IMR-90 (cell line): ENCODE measurements at regions not wholly inside any gene's neighbourhood (a gene's known extent, or its start where the extent isn't known, plus 50 kb on each side); places are given as distances from the start of the nearest gene placed in this dataset.

Experiments
- ATAC-seq: fragments of 200-7000 bp; cut with Tn5 transposase; 2 replicates; pipeline ENCODE4 v1.9.1; 2020; ENCODE audit warnings: low read depth, mild to moderate bottlenecking, moderate library complexity
- BruUV-seq: library from RNA; stranded (reverse); fragments of 400-500 nt; replicated peaks from 2 replicates; lab custom pipeline; 2021; lab: Mats Ljungman, UMichigan
- CTCF ChIA-PET: fragments of 300-600 bp; formaldehyde crosslinking; extraction: SDS; loops from one replicate; lab custom pipeline; 2021; ENCODE audit warnings: antibody characterized with exemption; lab: Yijun Ruan, JAX
- POLR2A ChIA-PET: fragments of 300-600 bp; sonication (Branson Sonifier 250); formaldehyde crosslinking; loops from one replicate; lab custom pipeline; 2022; ENCODE audit warnings: antibody characterized with exemption; ENCODE audit not compliant: unreplicated experiment; lab: Charles Lee
- DNase-seq: peaks from one replicate; pipeline ENCODE4 v3.0.0; 2013
- H2AFZ ChIP-seq: replicated peaks from 2 replicates; pipeline ENCODE3; 2013; ENCODE audit warnings: low read length, mild to moderate bottlenecking; ENCODE audit not compliant: poor library complexity
- H2AK5ac ChIP-seq: 2 replicates; pipeline ENCODE4 v1.6.1; 2013; ENCODE audit warnings: low read depth, low read length, inconsistent platforms
- H2AK9ac ChIP-seq: replicated peaks from 2 replicates; pipeline ENCODE3; 2013; ENCODE audit warnings: mild to moderate bottlenecking, low read depth, low read length, moderate library complexity; ENCODE audit not compliant: poor library complexity
- H2BK120ac ChIP-seq: 2 replicates; pipeline ENCODE4 v1.6.1; 2013; ENCODE audit warnings: low read depth, low read length, inconsistent platforms
- H2BK15ac ChIP-seq: 3 replicates; pipeline ENCODE4 v1.6.1; 2013; ENCODE audit warnings: low read depth, low read length, inconsistent platforms
- H2BK20ac ChIP-seq: 2 replicates; pipeline ENCODE4 v1.6.1; 2013; ENCODE audit warnings: low read depth, mild to moderate bottlenecking, inconsistent platforms, low read length, moderate library complexity
- H2BK5ac ChIP-seq: 2 replicates; pipeline ENCODE4 v1.6.1; 2013; ENCODE audit warnings: mild to moderate bottlenecking, low read depth, low read length, inconsistent platforms; ENCODE audit not compliant: poor library complexity, severe bottlenecking
- H3K14ac ChIP-seq: replicated peaks from 2 replicates; pipeline ENCODE4 v1.6.1; 2013; ENCODE audit warnings: low read depth, low read length, inconsistent platforms
- H3K18ac ChIP-seq: 2 replicates; pipeline ENCODE4 v1.6.1; 2013; ENCODE audit warnings: low read depth, low read length, control low read depth
- H3K23ac ChIP-seq: 2 replicates; pipeline ENCODE4 v1.6.1; 2013; ENCODE audit warnings: low read depth, low read length, inconsistent platforms
- H3K27ac ChIP-seq: 2 replicates; pipeline ENCODE4 v1.5.1; 2013; ENCODE audit warnings: mild to moderate bottlenecking, control low read depth, low read length; ENCODE audit not compliant: insufficient read depth
- H3K27me3 ChIP-seq: 2 replicates; pipeline ENCODE4 v1.6.1; 2013; ENCODE audit warnings: low read length; ENCODE audit not compliant: control insufficient read depth, insufficient read depth
- H3K36me3 ChIP-seq: 2 replicates; pipeline ENCODE4 v1.6.1; 2013; ENCODE audit warnings: low read length, mixed read lengths; ENCODE audit not compliant: control insufficient read depth, insufficient read depth
- H3K4ac ChIP-seq: 2 replicates; pipeline ENCODE4 v1.6.1; 2013; ENCODE audit warnings: low read depth, low read length, inconsistent platforms
- H3K4me1 ChIP-seq: 2 replicates; pipeline ENCODE4 v1.6.1; 2013; ENCODE audit warnings: low read length, mixed read lengths; ENCODE audit not compliant: control insufficient read depth, insufficient read depth
- H3K4me2 ChIP-seq: 2 replicates; pipeline ENCODE4 v1.6.1; 2013; ENCODE audit warnings: low read depth, mild to moderate bottlenecking, control low read depth, low read length, moderate library complexity
- H3K4me3 ChIP-seq: 2 replicates; pipeline ENCODE4 v1.5.1; 2013; ENCODE audit warnings: low read depth, mild to moderate bottlenecking, control low read depth, low read length, moderate library complexity; ENCODE audit not compliant: insufficient read depth
- H3K56ac ChIP-seq: 2 replicates; pipeline ENCODE4 v1.6.1; 2013; ENCODE audit warnings: low read length, inconsistent platforms; ENCODE audit not compliant: insufficient read depth; ENCODE audit errors: extremely low read depth
- H3K79me1 ChIP-seq, 2 experiments: 2 replicates each; pipeline ENCODE4 v1.6.1; 2013; ENCODE audit warnings: low read length in 2 of 2, inconsistent platforms in 1 of 2, low read depth in 1 of 2
- H3K9ac ChIP-seq: 2 replicates; pipeline ENCODE4 v1.6.1; 2013; ENCODE audit warnings: low read depth, low read length, control low read depth
- H3K9me1 ChIP-seq: 2 replicates; pipeline ENCODE4 v1.6.1; 2013; ENCODE audit warnings: low read length, inconsistent platforms; ENCODE audit not compliant: insufficient read depth
- H3K9me3 ChIP-seq: 2 replicates; pipeline ENCODE4 v1.6.1; 2013; ENCODE audit warnings: low read length; ENCODE audit not compliant: control insufficient read depth, insufficient read depth
- H4K20me1 ChIP-seq: 2 replicates; pipeline ENCODE4 v1.6.1; 2013; ENCODE audit warnings: low read length, inconsistent platforms; ENCODE audit not compliant: insufficient read depth
- H4K5ac ChIP-seq: 2 replicates; pipeline ENCODE4 v1.6.1; 2013; ENCODE audit warnings: mild to moderate bottlenecking, low read depth, low read length, control low read depth
- H4K8ac ChIP-seq, 2 experiments: 2 replicates each; pipeline ENCODE4 v1.6.1; 2013; ENCODE audit warnings: low read depth in 2 of 2, low read length in 2 of 2, control low read depth in 1 of 2, inconsistent platforms in 1 of 2
- H4K91ac ChIP-seq: 2 replicates; pipeline ENCODE4 v1.6.1; 2013; ENCODE audit warnings: low read depth, low read length, inconsistent platforms; ENCODE audit not compliant: insufficient read depth
- BHLHE40 ChIP-seq: fragments of 150-350 bp; IDR thresholded peaks from 2 replicates; pipeline ENCODE4 v1.6.1; 2016; ENCODE audit warnings: mild to moderate bottlenecking, low read depth, low read length
- CEBPB ChIP-seq: IDR thresholded peaks from 2 replicates; pipeline ENCODE4 v1.6.1; 2012; ENCODE audit warnings: low read depth, low read length, improper control_type of control experiment
- CHD1 ChIP-seq: IDR thresholded peaks from 2 replicates; pipeline ENCODE4 v1.6.1; 2012; ENCODE audit warnings: low read depth, low read length, improper control_type of control experiment
- CTCF ChIP-seq: conservative IDR thresholded peaks from 2 replicates; pipeline ENCODE4 v1.5.1; 2012; ENCODE audit warnings: mild to moderate bottlenecking, low read depth, low read length, improper control_type of control experiment
- FOS ChIP-seq: fragments of 150-350 bp; IDR thresholded peaks from 2 replicates; pipeline ENCODE4 v1.6.1; 2016; ENCODE audit warnings: low read depth, low read length
- MAFK ChIP-seq: IDR thresholded peaks from 2 replicates; pipeline ENCODE4 v1.6.1; 2012; ENCODE audit warnings: low read depth, low read length, improper control_type of control experiment
- MAZ ChIP-seq: IDR thresholded peaks from 2 replicates; pipeline ENCODE4 v1.6.1; 2012; ENCODE audit warnings: low read depth, mild to moderate bottlenecking, low read length, improper control_type of control experiment, moderate library complexity, borderline replicate concordance
- MXI1 ChIP-seq: IDR thresholded peaks from 2 replicates; pipeline ENCODE4 v1.6.1; 2012; ENCODE audit warnings: low read depth, mild to moderate bottlenecking, low read length, moderate library complexity, borderline replicate concordance
- NFE2L2 ChIP-seq: fragments of 150-350 bp; IDR thresholded peaks from 2 replicates; pipeline ENCODE4 v1.6.1; 2016; ENCODE audit warnings: low read depth, mild to moderate bottlenecking, low read length
- POLR2A ChIP-seq: IDR thresholded peaks from 2 replicates; pipeline ENCODE4 v1.6.1; 2012; ENCODE audit warnings: mild to moderate bottlenecking, low read depth, low read length
- RAD21 ChIP-seq: IDR thresholded peaks from 2 replicates; pipeline ENCODE4 v1.6.1; 2012; ENCODE audit warnings: low read length, improper control_type of control experiment
- RCOR1 ChIP-seq: IDR thresholded peaks from 2 replicates; pipeline ENCODE4 v1.6.1; 2012; ENCODE audit warnings: mild to moderate bottlenecking, low read length, improper control_type of control experiment; ENCODE audit not compliant: insufficient replicate concordance
- RFX5 ChIP-seq: IDR thresholded peaks from 2 replicates; pipeline ENCODE4 v1.8.0; 2012; ENCODE audit warnings: low read depth, mild to moderate bottlenecking, low read length, moderate library complexity
- SMC3 ChIP-seq: fragments of 150-350 bp; IDR thresholded peaks from 2 replicates; pipeline ENCODE4 v1.6.1; 2016; ENCODE audit warnings: low read depth, mild to moderate bottlenecking, antibody characterized with exemption, low read length, moderate library complexity
- USF2 ChIP-seq: fragments of 150-350 bp; IDR thresholded peaks from 2 replicates; pipeline ENCODE4 v1.6.1; 2017; ENCODE audit warnings: mild to moderate bottlenecking, antibody characterized with exemption, low read length, low read depth
- WGBS, 2 experiments: methylation state at CpG; one replicate each; pipeline versions ENCODE4 v1.1.5 to v1.1.7; 2013; ENCODE audit warnings: missing lambda C conversion rate in 2 of 2; ENCODE audit not compliant: insufficient read length in 1 of 2; ENCODE audit errors: extremely low coverage in 2 of 2; 5-methylcytosine and 5-hydroxymethylcytosine counted together
- dilution Hi-C: fragments of 300-500 bp; cut with HindIII; formaldehyde crosslinking; loops from one replicate; pipeline ENCODE4 v1.14.3; 2018; ENCODE audit warnings: low sequenced_read_pairs; ENCODE audit not compliant: unreplicated experiment
- in situ Hi-C: fragments of 300-500 bp; cut with MboI; formaldehyde crosslinking; loops from 3 replicates; pipeline ENCODE4 v1.14.3; 2019; ENCODE audit warnings: low sequenced_read_pairs, inconsistent platforms, mixed read lengths
- intact Hi-C: fragments of 100-400 bp; cut with micrococcal nuclease; formaldehyde crosslinking; loops from 2 replicates; pipeline ENCODE4 v1.10.0; 2022
- TF ChIP-seq, protein P1 (sequence below): fragments of 150-350 bp; IDR thresholded peaks from 2 replicates; pipeline ENCODE4 v1.6.1; 2016; ENCODE audit warnings: low read depth, mild to moderate bottlenecking, low read length, moderate library complexity, borderline replicate concordance

DNA sequence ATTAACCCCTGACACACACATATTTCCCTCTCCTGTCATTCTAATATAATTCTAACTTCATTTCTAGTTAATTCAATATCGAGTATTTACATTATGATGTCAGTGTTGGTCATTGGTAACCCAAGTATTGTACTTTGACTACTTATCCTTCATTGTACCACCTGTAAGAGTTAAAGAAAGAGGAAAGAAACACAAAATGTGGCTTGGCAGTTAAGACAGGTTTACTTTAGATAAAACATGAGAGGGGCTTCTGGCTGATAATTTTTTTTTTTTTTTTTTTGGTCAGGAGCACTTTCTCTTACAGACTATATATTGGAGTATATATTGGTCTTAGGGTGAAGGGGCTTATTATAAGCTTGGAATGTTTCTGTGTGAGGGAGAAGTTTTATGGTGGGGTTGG is 57.0 kb upstream of the ACYP2 start:
- Histone ChIP-seq H3K23ac (no peak overlapping the region), H3K79me1 (no peaks in the 10 kb centered on the region), H2BK120ac (no peak overlapping the region), H3K27me3 (no peaks in the 10 kb centered on the region), H3K14ac (no peak overlapping the region), H4K91ac (no peak overlapping the region), H4K20me1 (no peaks in the 10 kb centered on the region), H3K9ac (no peak overlapping the region), H3K4me3 (no peak overlapping the region), H2BK15ac (no peak overlapping the region), H3K4ac (no peak overlapping the region), H3K18ac (no peak overlapping the region), H2AK5ac (no peak overlapping the region), H3K36me3 (no peaks in the 10 kb centered on the region), H3K9me3 (no peaks in the 10 kb centered on the region), H3K27ac (no peak overlapping the region), H2AK9ac (no peak overlapping the region), H2BK20ac (no peak overlapping the region), H3K9me1 (0 out of 2 replicates have a peak, but pooled peaks cover 3% of the 10 kb centered on the region), H4K5ac (no peak overlapping the region), H2BK5ac (no peak overlapping the region), H4K8ac (no peak overlapping the region), H3K56ac (no peak overlapping the region), H3K4me2 (no peak overlapping the region), H3K4me1 (peaks cover 4% of the 10 kb centered on the region; the same call in 1 of the 2 replicates), H2AFZ (no peak overlapping the region)
- intact Hi-C loops, result no loop called here
- TF ChIP-seq POLR2A (no peak), BHLHE40 (no peak), USF2 (no peak), NFE2L2 (no peak), RFX5 (no peak), RAD21 (no peak), RCOR1 (no peak), MXI1 (no peak), MAFK (no peak), CEBPB (no peak), CTCF (no peak), FOS (no peak), SMC3 (no peak), MAZ (no peak), CHD1 (no peak)
- TF ChIP-seq, protein P1, sequence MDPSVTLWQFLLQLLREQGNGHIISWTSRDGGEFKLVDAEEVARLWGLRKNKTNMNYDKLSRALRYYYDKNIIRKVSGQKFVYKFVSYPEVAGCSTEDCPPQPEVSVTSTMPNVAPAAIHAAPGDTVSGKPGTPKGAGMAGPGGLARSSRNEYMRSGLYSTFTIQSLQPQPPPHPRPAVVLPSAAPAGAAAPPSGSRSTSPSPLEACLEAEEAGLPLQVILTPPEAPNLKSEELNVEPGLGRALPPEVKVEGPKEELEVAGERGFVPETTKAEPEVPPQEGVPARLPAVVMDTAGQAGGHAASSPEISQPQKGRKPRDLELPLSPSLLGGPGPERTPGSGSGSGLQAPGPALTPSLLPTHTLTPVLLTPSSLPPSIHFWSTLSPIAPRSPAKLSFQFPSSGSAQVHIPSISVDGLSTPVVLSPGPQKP, result no peak
- no TSS peak for BruUV-seq
- WGBS, 2 experiments, result no CpG with 5 or more reads among the region's 1 CpG
- ChIA-PET CTCF (no interaction called here), POLR2A (interaction anchor here (0.6 kb wide), 1 partner anchor 9 kb away, joined by 6 read pairs; no protein-coding TSS in a partner anchor)
- ATAC-seq (no peak), DNase-seq (no peak)
- dilution Hi-C loops, result no loop called here
- in situ Hi-C loops, result no loop called here
